Spleen (tissue), 7 donors: ENCODE measurements at regions not wholly inside any gene's neighbourhood (a gene's known extent, or its start where the extent isn't known, plus 50 kb on each side); places are given as distances from the start of the nearest gene placed in this dataset.

Experiments
- POLR2A ChIP-seq, 3 donors: fragments of 450-650 bp; IDR thresholded peaks; one replicate each; pipeline ENCODE4 v1.5.1; 2017; ENCODE audit warnings: antibody characterized with exemption in 3 of 3, mild to moderate bottlenecking in 1 of 3
- POLR2AphosphoS5 ChIP-seq, 3 donors: sonication (generic); formaldehyde crosslinking; IDR thresholded peaks; one replicate each; pipeline ENCODE4 v1.5.1; 2017; ENCODE audit warnings: antibody characterized with exemption in 3 of 3
- TF ChIP-seq, protein P1 (sequence below), 11 experiments: fragments of 200-600 bp in 7 of 11; fragments of 450-650 bp in 4 of 11; sonication (generic) in 4 of 11; IDR thresholded peaks in 8 of 11; conservative IDR thresholded peaks in 3 of 11; 1 replicate in 7 of 11; 2 replicates in 4 of 11; pipeline versions ENCODE4 v1.4.0 to v1.8.0; 2016 to 2021; ENCODE audit warnings: antibody characterized with exemption in 11 of 11, inconsistent platforms in 4 of 11, mild to moderate bottlenecking in 1 of 11
- donor health status: DM: no; HTN: no; CAD: no; lungs with moderate emphysema.
- donor health status: DM: no; HTN: no; CAD: no.
- donor health status: DM: no; HTN: no; CAD: no.

DNA sequence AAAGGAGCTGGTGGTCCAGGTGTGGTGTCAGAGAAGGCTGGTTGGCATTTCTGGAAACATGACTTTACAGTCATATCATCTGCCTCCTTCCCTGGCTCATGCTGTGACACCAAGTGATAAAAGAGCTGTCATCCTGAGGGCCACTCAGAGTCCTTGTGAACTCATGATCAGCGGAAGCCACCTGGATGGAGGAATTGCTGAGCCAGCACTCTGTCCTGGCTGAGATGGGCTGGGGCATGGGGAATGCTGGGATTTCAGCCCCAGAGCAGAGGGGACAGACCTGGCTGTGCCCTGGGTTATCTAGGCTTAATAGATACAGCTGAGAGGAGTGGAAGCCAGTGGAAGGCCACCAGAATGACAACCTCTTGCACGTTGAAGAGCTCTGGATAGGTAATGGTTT is 214.3 kb downstream of the DHX35 start:
- TF ChIP-seq, protein P1, sequence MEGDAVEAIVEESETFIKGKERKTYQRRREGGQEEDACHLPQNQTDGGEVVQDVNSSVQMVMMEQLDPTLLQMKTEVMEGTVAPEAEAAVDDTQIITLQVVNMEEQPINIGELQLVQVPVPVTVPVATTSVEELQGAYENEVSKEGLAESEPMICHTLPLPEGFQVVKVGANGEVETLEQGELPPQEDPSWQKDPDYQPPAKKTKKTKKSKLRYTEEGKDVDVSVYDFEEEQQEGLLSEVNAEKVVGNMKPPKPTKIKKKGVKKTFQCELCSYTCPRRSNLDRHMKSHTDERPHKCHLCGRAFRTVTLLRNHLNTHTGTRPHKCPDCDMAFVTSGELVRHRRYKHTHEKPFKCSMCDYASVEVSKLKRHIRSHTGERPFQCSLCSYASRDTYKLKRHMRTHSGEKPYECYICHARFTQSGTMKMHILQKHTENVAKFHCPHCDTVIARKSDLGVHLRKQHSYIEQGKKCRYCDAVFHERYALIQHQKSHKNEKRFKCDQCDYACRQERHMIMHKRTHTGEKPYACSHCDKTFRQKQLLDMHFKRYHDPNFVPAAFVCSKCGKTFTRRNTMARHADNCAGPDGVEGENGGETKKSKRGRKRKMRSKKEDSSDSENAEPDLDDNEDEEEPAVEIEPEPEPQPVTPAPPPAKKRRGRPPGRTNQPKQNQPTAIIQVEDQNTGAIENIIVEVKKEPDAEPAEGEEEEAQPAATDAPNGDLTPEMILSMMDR (IDR thresholded peaks at IDR 0.05 in 8 of 11, conservative IDR thresholded peaks at IDR 0.05 in 3 of 11): no peak
- TF ChIP-seq POLR2AphosphoS5 (IDR thresholded peaks at IDR 0.05): no peak
- TF ChIP-seq POLR2A (IDR thresholded peaks at IDR 0.05): no peak
